ENCODE measurements at regions not wholly inside any gene's neighbourhood (a gene's known extent, or its start where the extent isn't known, plus 50 kb on each side); places are given as distances from the start of the nearest gene placed in this dataset.

- 44 to 78% methylated on average over 2 to 3 of the region's 3 CpGs for WGBS, 2 donors
- intact Hi-C loops (cut with DNase I) = no loop called here
- no peak for TF ChIP-seq POLR2A (IDR thresholded peaks at IDR 0.05)
- no peak for TF ChIP-seq CTCF (IDR thresholded peaks at IDR 0.05)
These were observed 190.1 kb downstream of the ICOS start for GRCh38 chr2:204126705-204127104.

GRCh38 chr2:204127238-204127637 lies 190.7 kb downstream of the ICOS start:
- no peak for DNase-seq
- Histone ChIP-seq H3K36me3 (no peaks in the 10 kb centered on the region), H3K4me3 (no peak overlapping the region), H3K4me1 (no peaks in the 10 kb centered on the region), H3K9me3 (no peaks in the 10 kb centered on the region), H3K27me3 (no peaks in the 10 kb centered on the region), H3K27ac (no peak overlapping the region)
- no peak for TF ChIP-seq CTCF (IDR thresholded peaks at IDR 0.05)
- no peak for TF ChIP-seq POLR2A (IDR thresholded peaks at IDR 0.05)
- 70 to 74% methylated on average over 2 of the region's 2 CpGs for WGBS, 2 donors
- intact Hi-C loops (cut with DNase I) = no loop called here

More at GRCh38 chr2:204126705-204127104, 190.1 kb downstream of the ICOS start:
- Histone ChIP-seq H3K36me3 (no peaks in the 10 kb centered on the region), H3K27ac (no peak overlapping the region), H3K27me3 (no peaks in the 10 kb centered on the region), H3K9me3 (no peaks in the 10 kb centered on the region), H3K4me3 (no peak overlapping the region), H3K4me1 (no peaks in the 10 kb centered on the region)
- no peak for DNase-seq

- no peak for DNase-seq
- Histone ChIP-seq H3K4me3 (no peak overlapping the region), H3K27me3 (no peaks in the 10 kb centered on the region), H3K36me3 (no peaks in the 10 kb centered on the region), H3K9me3 (no peaks in the 10 kb centered on the region), H3K4me1 (no peaks in the 10 kb centered on the region), H3K27ac (no peak overlapping the region)
- intact Hi-C loops (cut with DNase I) = no loop called here
- 81 to 83% methylated on average over 13 of the region's 13 CpGs for WGBS, 2 donors
- TF ChIP-seq CTCF (IDR thresholded peaks at IDR 0.05) (no peak), POLR2A (IDR thresholded peaks at IDR 0.05) (no peak)
These were observed 193.2 kb downstream of the ICOS start for GRCh38 chr2:204129591-204130294.

GRCh38 chr2:204131621-204132020 lies 195.1 kb downstream of the ICOS start:
- Histone ChIP-seq H3K9me3 (no peaks in the 10 kb centered on the region), H3K27me3 (no peaks in the 10 kb centered on the region), H3K27ac (no peak overlapping the region), H3K4me1 (no peaks in the 10 kb centered on the region), H3K4me3 (no peak overlapping the region), H3K36me3 (no peaks in the 10 kb centered on the region)
- DNase-seq = no peak
- intact Hi-C loops (cut with DNase I) = no loop called here
- TF ChIP-seq POLR2A (IDR thresholded peaks at IDR 0.05) = no peak
- WGBS, 2 donors = 80 to 83% methylated on average over 1 of the region's 1 CpG

GRCh38 chr2:204133476-204133875 lies 196.9 kb downstream of the ICOS start:
- no peaks in the 10 kb centered on the region for H3K4me1 ChIP-seq
- no peaks in the 10 kb centered on the region for H3K36me3 ChIP-seq
- DNase-seq = no peak
- WGBS, 2 donors = 85 to 89% methylated on average over 2 of the region's 2 CpGs
- intact Hi-C loops (cut with DNase I) = no loop called here
- no peaks in the 10 kb centered on the region for H3K27me3 ChIP-seq
- H3K27ac ChIP-seq = no peak overlapping the region
- H3K9me3 ChIP-seq = no peaks in the 10 kb centered on the region
- no peak for TF ChIP-seq POLR2A (IDR thresholded peaks at IDR 0.05)
- no peak for TF ChIP-seq CTCF (IDR thresholded peaks at IDR 0.05)
- no peak overlapping the region for H3K4me3 ChIP-seq

GRCh38 chr2:204134421-204134820 lies 197.9 kb downstream of the ICOS start:
- Histone ChIP-seq H3K27me3 (no peaks in the 10 kb centered on the region), H3K4me1 (no peaks in the 10 kb centered on the region), H3K27ac (no peak overlapping the region), H3K4me3 (no peak overlapping the region), H3K9me3 (no peaks in the 10 kb centered on the region), H3K36me3 (no peaks in the 10 kb centered on the region)
- no peak for TF ChIP-seq CTCF (IDR thresholded peaks at IDR 0.05)
- no peak for TF ChIP-seq POLR2A (IDR thresholded peaks at IDR 0.05)
- intact Hi-C loops (cut with DNase I) = no loop called here
- 73% methylated on average over 3 of the region's 3 CpGs for WGBS, 2 donors
- no peak for DNase-seq
